Fibroblast of lung (primary cell): ENCODE measurements at regions not wholly inside any gene's neighbourhood (a gene's known extent, or its start where the extent isn't known, plus 50 kb on each side); places are given as distances from the start of the nearest gene placed in this dataset.
"Not testable (repeated sequence)": the region's sequence is repeated elsewhere in the genome, so short reads cannot be mapped to it uniquely, and the experiment has no call there.

Experiments used
- EZH2 ChIP-seq: IDR thresholded peaks from 2 replicates; pipeline ENCODE4 v1.5.1; 2012; ENCODE audit warnings: low read length, control low read depth, mild to moderate bottlenecking; ENCODE audit errors: missing control alignments
- TF ChIP-seq, protein P1 (sequence below), 2 donors: IDR thresholded peaks in 1 of 2; conservative IDR thresholded peaks in 1 of 2; 1 replicate in 1 of 2; 2 replicates in 1 of 2; pipeline ENCODE4 v1.5.1; 2011 to 2012; ENCODE audit warnings: low read length in 2 of 2, control low read depth in 1 of 2, inconsistent platforms in 1 of 2, low read depth in 1 of 2, mild to moderate bottlenecking in 1 of 2

GRCh38 chr10:27326748-27327147, 86.2 kb upstream of the ACBD5 start:
- TF ChIP-seq, protein P1, sequence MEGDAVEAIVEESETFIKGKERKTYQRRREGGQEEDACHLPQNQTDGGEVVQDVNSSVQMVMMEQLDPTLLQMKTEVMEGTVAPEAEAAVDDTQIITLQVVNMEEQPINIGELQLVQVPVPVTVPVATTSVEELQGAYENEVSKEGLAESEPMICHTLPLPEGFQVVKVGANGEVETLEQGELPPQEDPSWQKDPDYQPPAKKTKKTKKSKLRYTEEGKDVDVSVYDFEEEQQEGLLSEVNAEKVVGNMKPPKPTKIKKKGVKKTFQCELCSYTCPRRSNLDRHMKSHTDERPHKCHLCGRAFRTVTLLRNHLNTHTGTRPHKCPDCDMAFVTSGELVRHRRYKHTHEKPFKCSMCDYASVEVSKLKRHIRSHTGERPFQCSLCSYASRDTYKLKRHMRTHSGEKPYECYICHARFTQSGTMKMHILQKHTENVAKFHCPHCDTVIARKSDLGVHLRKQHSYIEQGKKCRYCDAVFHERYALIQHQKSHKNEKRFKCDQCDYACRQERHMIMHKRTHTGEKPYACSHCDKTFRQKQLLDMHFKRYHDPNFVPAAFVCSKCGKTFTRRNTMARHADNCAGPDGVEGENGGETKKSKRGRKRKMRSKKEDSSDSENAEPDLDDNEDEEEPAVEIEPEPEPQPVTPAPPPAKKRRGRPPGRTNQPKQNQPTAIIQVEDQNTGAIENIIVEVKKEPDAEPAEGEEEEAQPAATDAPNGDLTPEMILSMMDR (conservative IDR thresholded peaks at IDR 0.05 in 1 of 2, IDR thresholded peaks at IDR 0.05 in 1 of 2; ENCODE audit: low read depth in 1 of 2, low read length in 2 of 2): not testable (repeated sequence)
- not testable (repeated sequence) for TF ChIP-seq EZH2
